ENCODE measurements at regions not wholly inside any gene's neighbourhood (a gene's known extent, or its start where the extent isn't known, plus 50 kb on each side); places are given as distances from the start of the nearest gene placed in this dataset.

- no peaks in the 10 kb centered on the region for H3K36me3 ChIP-seq (ENCODE audit: insufficient read depth, low read length)
- H3K9ac ChIP-seq (ENCODE audit: insufficient read length), result no peak overlapping the region
- no peak overlapping the region for H3K27ac ChIP-seq
- TF ChIP-seq POLR2AphosphoS5 (IDR thresholded peaks at IDR 0.05; ENCODE audit: borderline replicate concordance, low read depth, low read length) (no peak), EZH2 (IDR thresholded peaks at IDR 0.05) (no peak), FOXP2 (optimal IDR thresholded peaks at IDR 0.05; ENCODE audit: control extremely low read depth, extremely low read length, insufficient read depth) (no peak)
- H3K9me3 ChIP-seq (ENCODE audit: low read depth, low read length), result no peaks in the 10 kb centered on the region
- H3K4me3 ChIP-seq, result no peak overlapping the region
- DNase-seq (ENCODE audit: low read depth, low spot score), result no peak
Measured at GRCh38 chrX:118216509-118216908, 99.9 kb upstream of the KLHL13 start.

GRCh38 chrX:118218079-118218478 lies 101.5 kb upstream of the KLHL13 start:
- TF ChIP-seq POLR2AphosphoS5 (IDR thresholded peaks at IDR 0.05; ENCODE audit: borderline replicate concordance, low read depth, low read length), result no peak
- no peak for TF ChIP-seq EZH2 (IDR thresholded peaks at IDR 0.05)
- no peak for TF ChIP-seq FOXP2 (optimal IDR thresholded peaks at IDR 0.05; ENCODE audit: control extremely low read depth, extremely low read length, insufficient read depth)
- Histone ChIP-seq H3K9ac (ENCODE audit: insufficient read length) (no peak overlapping the region), H3K4me3 (no peak overlapping the region), H3K27ac (no peak overlapping the region), H3K36me3 (ENCODE audit: insufficient read depth, low read length) (no peaks in the 10 kb centered on the region), H3K9me3 (ENCODE audit: low read depth, low read length) (no peaks in the 10 kb centered on the region)
- DNase-seq (ENCODE audit: low read depth, low spot score), result no peak

DNA sequence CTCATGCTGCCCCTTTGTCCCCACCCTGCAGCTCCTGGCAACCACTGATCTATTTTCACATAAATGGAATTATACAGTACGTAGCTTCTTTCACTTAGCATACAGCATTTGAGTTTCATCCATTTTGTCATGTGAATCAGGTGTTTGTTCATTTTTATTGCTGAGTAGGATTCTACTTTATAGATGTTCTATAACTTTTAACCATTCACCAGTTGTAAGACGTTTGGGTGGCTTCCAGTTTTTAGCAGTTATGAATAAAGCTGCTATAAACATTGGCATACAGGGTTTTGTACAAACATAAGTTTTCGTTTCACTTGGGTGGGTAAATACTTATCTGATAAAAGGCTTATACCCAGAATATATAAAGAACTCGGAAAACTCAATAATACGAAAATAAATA lies 102.3 kb upstream of the KLHL13 start:
- TF ChIP-seq POLR2AphosphoS5 (IDR thresholded peaks at IDR 0.05; ENCODE audit: borderline replicate concordance, low read depth, low read length), result no peak
- TF ChIP-seq FOXP2 (optimal IDR thresholded peaks at IDR 0.05; ENCODE audit: control extremely low read depth, extremely low read length, insufficient read depth), result no peak
- TF ChIP-seq EZH2 (IDR thresholded peaks at IDR 0.05), result no peak
- H3K27ac ChIP-seq, result no peak overlapping the region
- no peaks in the 10 kb centered on the region for H3K9me3 ChIP-seq (ENCODE audit: low read depth, low read length)
- no peak for DNase-seq (ENCODE audit: low read depth, low spot score)
- H3K4me3 ChIP-seq, result no peak overlapping the region
- no peaks in the 10 kb centered on the region for H3K36me3 ChIP-seq (ENCODE audit: insufficient read depth, low read length)
- H3K9ac ChIP-seq (ENCODE audit: insufficient read length), result no peak overlapping the region

- Histone ChIP-seq H3K9ac (ENCODE audit: insufficient read length) (no peak overlapping the region), H3K9me3 (ENCODE audit: low read depth, low read length) (no peaks in the 10 kb centered on the region), H3K4me3 (no peak overlapping the region), H3K36me3 (ENCODE audit: insufficient read depth, low read length) (no peaks in the 10 kb centered on the region), H3K27ac (no peak overlapping the region)
- TF ChIP-seq POLR2AphosphoS5 (IDR thresholded peaks at IDR 0.05; ENCODE audit: borderline replicate concordance, low read depth, low read length), result no peak
- DNase-seq (ENCODE audit: low read depth, low spot score), result no peak
Measured at GRCh38 chrX:118219866-118220265, 103.3 kb upstream of the KLHL13 start.

DNA sequence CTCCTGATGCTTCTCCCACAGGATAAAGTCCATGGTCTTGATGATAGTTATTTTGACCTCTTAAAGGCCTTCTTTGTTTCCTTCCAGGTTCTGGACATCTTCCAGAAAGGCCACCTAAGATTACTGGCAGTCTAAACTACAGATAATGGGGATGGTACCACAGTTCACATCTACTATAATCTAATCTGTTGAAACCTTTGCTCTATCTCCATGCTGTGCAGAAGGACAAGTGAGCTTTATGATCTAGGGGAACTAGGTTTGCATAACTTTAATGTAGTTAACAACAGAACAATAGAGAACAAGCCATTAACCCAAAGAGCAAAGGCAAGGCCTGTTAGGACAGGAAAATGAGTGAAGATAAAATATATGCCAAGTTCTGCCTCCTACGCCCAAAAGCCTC lies 103.9 kb upstream of the KLHL13 start:
- TF ChIP-seq EZH2 (IDR thresholded peaks at IDR 0.05) (no peak), FOXP2 (optimal IDR thresholded peaks at IDR 0.05; ENCODE audit: control extremely low read depth, extremely low read length, insufficient read depth) (no peak), POLR2AphosphoS5 (IDR thresholded peaks at IDR 0.05; ENCODE audit: borderline replicate concordance, low read depth, low read length) (no peak)
- Histone ChIP-seq H3K27ac (no peak overlapping the region), H3K36me3 (ENCODE audit: insufficient read depth, low read length) (no peaks in the 10 kb centered on the region), H3K4me3 (no peak overlapping the region), H3K9me3 (ENCODE audit: low read depth, low read length) (no peaks in the 10 kb centered on the region), H3K9ac (ENCODE audit: insufficient read length) (no peak overlapping the region)
- no peak for DNase-seq (ENCODE audit: low read depth, low spot score)

DNA sequence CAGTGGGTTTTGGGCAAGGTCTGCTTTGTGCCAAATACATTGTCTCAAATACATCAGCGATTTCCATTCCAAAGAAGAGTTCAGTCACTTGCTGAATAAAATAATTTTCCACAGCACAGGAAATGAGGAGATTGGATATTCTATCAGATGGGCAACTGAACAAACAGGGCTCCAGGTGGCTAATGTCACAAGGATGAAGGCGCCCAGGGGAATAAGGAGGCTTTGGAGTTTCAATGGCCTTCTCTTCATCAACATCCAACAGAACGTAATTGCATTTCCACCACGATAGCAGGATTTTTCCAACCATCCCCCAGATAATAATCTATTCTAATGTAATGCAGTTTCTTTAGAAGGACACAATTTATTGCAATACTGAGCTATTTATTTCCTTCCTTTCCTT lies 104.7 kb upstream of the KLHL13 start:
- Histone ChIP-seq H3K4me3 (no peak overlapping the region), H3K9ac (ENCODE audit: insufficient read length) (no peak overlapping the region), H3K36me3 (ENCODE audit: insufficient read depth, low read length) (no peaks in the 10 kb centered on the region), H3K9me3 (ENCODE audit: low read depth, low read length) (no peaks in the 10 kb centered on the region), H3K27ac (no peak overlapping the region)
- TF ChIP-seq POLR2AphosphoS5 (IDR thresholded peaks at IDR 0.05; ENCODE audit: borderline replicate concordance, low read depth, low read length) (no peak), EZH2 (IDR thresholded peaks at IDR 0.05) (no peak), FOXP2 (optimal IDR thresholded peaks at IDR 0.05; ENCODE audit: control extremely low read depth, extremely low read length, insufficient read depth) (no peak)
- no peak for DNase-seq (ENCODE audit: low read depth, low spot score)

DNA sequence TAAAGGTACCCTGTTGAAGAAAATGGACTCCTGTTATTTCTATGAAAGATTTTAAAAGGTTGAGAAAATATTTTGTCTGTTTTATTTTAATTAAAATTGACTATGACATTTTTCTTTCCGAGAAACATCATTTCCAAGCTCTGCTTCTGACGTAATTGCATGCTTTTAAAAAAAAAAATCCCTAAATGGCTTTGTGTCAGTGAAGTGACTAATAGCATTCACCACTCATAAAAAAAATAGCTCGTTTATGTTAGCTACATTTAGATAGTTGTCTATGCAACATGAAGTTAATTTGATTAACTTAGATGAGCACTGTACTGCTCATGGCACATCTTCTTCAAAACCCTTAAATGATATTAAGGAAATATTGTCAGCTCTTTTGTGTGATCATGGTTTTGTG lies 105.1 kb upstream of the KLHL13 start:
- H3K27ac ChIP-seq, result no peak overlapping the region
- no peak overlapping the region for H3K4me3 ChIP-seq
- H3K9me3 ChIP-seq (ENCODE audit: low read depth, low read length), result no peaks in the 10 kb centered on the region
- DNase-seq (ENCODE audit: low read depth, low spot score), result no peak
- H3K9ac ChIP-seq (ENCODE audit: insufficient read length), result no peak overlapping the region
- no peaks in the 10 kb centered on the region for H3K36me3 ChIP-seq (ENCODE audit: insufficient read depth, low read length)
- no peak for TF ChIP-seq POLR2AphosphoS5 (IDR thresholded peaks at IDR 0.05; ENCODE audit: borderline replicate concordance, low read depth, low read length)
- no peak for TF ChIP-seq FOXP2 (optimal IDR thresholded peaks at IDR 0.05; ENCODE audit: control extremely low read depth, extremely low read length, insufficient read depth)
- TF ChIP-seq EZH2 (IDR thresholded peaks at IDR 0.05), result no peak

DNA sequence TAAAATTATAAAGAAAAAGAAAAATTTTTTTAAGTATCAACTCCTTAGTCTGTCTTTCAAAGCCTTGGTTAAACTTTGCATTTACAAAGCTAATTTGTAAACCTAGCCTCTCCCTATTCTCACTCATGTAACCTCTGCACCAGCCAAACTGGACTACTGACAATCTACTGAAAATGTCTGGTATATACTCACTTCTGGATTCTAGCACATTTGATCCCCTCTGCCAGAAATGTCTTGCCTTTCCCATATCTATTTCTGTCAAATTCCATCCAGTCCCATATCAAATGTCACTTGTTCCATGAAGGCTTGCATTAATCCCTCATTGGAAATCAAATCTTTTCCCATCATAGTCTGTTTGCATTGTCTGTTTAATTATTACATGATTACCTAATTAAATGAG lies 105.8 kb upstream of the KLHL13 start:
- H3K4me3 ChIP-seq, result no peak overlapping the region
- DNase-seq (ENCODE audit: low read depth, low spot score), result no peak
- TF ChIP-seq POLR2AphosphoS5 (IDR thresholded peaks at IDR 0.05; ENCODE audit: borderline replicate concordance, low read depth, low read length) (no peak), FOXP2 (optimal IDR thresholded peaks at IDR 0.05; ENCODE audit: control extremely low read depth, extremely low read length, insufficient read depth) (no peak), EZH2 (IDR thresholded peaks at IDR 0.05) (no peak)

GRCh38 chrX:118225711-118226428 lies 109.3 kb upstream of the KLHL13 start:
- no peak for TF ChIP-seq EZH2 (IDR thresholded peaks at IDR 0.05)
- no peak for TF ChIP-seq POLR2AphosphoS5 (IDR thresholded peaks at IDR 0.05; ENCODE audit: borderline replicate concordance, low read depth, low read length)
- TF ChIP-seq FOXP2 (optimal IDR thresholded peaks at IDR 0.05; ENCODE audit: control extremely low read depth, extremely low read length, insufficient read depth), result no peak
- Histone ChIP-seq H3K36me3 (ENCODE audit: insufficient read depth, low read length) (no peaks in the 10 kb centered on the region), H3K9ac (ENCODE audit: insufficient read length) (no peak overlapping the region), H3K27ac (peak overlapping the region; percentile 47), H3K4me3 (0 out of 2 replicates have a peak overlapping the region, but pooled peaks have one; percentile 0), H3K9me3 (ENCODE audit: low read depth, low read length) (no peaks in the 10 kb centered on the region)
- peak; percentile 18 for DNase-seq (ENCODE audit: low read depth, low spot score)

More for the DNA sequence above, 105.8 kb upstream of the KLHL13 start:
- Histone ChIP-seq H3K36me3 (ENCODE audit: insufficient read depth, low read length) (no peaks in the 10 kb centered on the region), H3K27ac (no peak overlapping the region), H3K9ac (ENCODE audit: insufficient read length) (no peak overlapping the region), H3K9me3 (ENCODE audit: low read depth, low read length) (no peaks in the 10 kb centered on the region)
